ENCODE measurements at regions not wholly inside any gene's neighbourhood (a gene's known extent, or its start where the extent isn't known, plus 50 kb on each side); places are given as distances from the start of the nearest gene placed in this dataset.

DNA sequence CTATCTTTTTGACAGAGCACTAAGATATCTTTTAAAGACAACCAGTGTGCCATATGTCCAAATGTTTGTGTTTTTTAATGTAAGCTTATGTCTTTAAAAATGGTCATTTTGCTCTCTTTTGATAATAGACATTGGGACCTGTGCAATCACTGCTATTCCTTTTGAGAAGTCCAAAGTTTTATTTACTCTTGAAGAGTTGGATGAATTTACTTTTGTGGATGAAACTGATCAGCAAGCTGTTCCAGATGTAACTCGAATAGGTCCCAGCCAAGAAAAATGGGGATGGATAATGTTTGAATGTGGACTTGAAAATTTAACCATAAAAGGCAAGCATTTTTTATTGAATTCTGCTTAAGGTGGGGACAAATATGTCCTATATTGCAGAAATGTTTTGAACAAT is 97.2 kb downstream of the BLTP1 start:
- no peak overlapping the region for H3K4me3 ChIP-seq (replicated peaks in 1 of 2; ENCODE audit: low read depth in 2 of 2, low read length in 2 of 2)
- no peak for TF ChIP-seq CTCF (IDR thresholded peaks at IDR 0.05; ENCODE audit: low read depth, low read length)
- DNase-seq (ENCODE audit: low read depth in 2 of 2), result no peak

DNA sequence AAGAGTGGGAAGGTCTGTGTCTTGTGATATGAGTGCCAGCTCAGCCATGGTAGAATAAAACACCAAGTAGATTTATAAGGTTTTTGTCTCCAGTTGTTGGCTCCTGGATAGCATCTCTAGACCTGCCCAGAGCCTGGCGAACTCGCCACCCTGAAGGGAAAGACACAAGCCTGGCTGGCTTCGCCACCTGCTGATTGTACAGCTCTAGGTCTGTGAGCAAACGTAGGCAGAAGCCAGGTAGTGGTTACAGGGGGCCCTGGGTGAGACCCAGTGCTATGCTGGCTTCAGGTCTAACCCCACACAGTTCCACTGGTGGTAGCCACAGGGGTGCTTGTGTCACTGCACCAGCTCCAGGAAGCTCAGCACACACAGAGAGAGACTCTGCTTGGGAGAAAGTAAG is 100.5 kb downstream of the BLTP1 start:
- no peak for DNase-seq (ENCODE audit: low read depth in 2 of 2)
- TF ChIP-seq CTCF (IDR thresholded peaks at IDR 0.05; ENCODE audit: low read depth, low read length), result no peak
- no peak overlapping the region for H3K4me3 ChIP-seq (replicated peaks in 1 of 2; ENCODE audit: low read depth in 2 of 2, low read length in 2 of 2)

- no peak for TF ChIP-seq CTCF (IDR thresholded peaks at IDR 0.05; ENCODE audit: low read depth, low read length)
- no peak overlapping the region for H3K4me3 ChIP-seq (replicated peaks in 1 of 2; ENCODE audit: low read depth in 2 of 2, low read length in 2 of 2)
- no peak for DNase-seq (ENCODE audit: low read depth in 2 of 2)
These were observed 107.7 kb downstream of the BLTP1 start for GRCh38 chr4:122259849-122260248.

DNA sequence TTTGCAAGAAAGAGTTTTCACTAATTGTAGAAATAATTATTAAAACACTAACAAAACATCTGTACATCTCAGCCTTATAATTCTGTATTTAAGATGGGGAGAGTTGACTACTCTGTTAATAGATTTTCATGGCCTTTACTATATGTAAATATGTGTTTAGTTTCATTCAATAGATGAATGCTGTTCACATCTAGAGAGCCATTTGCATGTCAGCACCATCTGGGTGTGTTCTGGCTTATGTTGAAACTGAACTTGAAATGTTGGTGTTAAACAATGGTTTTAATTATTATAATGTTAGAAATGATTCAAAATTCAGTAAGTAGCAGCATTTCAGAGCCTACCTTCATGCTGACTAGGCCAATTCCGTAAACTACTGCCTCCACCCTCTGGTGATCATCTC is 102.5 kb upstream of the ADAD1 start:
- DNase-seq (ENCODE audit: low read depth in 2 of 2), result no peak
- TF ChIP-seq CTCF (IDR thresholded peaks at IDR 0.05; ENCODE audit: low read depth, low read length), result no peak
- H3K4me3 ChIP-seq (replicated peaks in 1 of 2; ENCODE audit: low read depth in 2 of 2, low read length in 2 of 2), result no peak overlapping the region

DNA sequence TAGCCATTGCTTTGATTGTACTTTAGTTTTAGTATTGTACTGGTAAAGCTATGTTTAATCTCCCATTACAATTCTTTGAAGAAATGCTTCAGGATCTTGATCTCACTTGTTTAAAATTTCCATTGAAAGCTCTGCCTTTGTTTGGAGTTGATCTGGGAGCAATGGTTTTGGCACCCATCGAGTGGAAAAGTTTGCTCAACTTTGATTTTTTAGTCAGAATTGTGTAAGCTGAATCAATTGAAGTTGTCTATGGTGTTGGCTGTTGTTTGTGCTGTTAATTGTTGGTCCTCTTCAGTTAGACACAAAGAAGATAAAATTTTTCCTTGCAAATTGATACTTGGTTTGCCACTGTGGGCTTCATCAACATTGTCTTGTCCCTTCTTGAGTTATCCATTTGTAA is 99.8 kb upstream of the ADAD1 start:
- no peak overlapping the region for H3K4me3 ChIP-seq (replicated peaks in 1 of 2; ENCODE audit: low read depth in 2 of 2, low read length in 2 of 2)
- no peak for TF ChIP-seq CTCF (IDR thresholded peaks at IDR 0.05; ENCODE audit: low read depth, low read length)
- DNase-seq (ENCODE audit: low read depth in 2 of 2), result no peak

DNA sequence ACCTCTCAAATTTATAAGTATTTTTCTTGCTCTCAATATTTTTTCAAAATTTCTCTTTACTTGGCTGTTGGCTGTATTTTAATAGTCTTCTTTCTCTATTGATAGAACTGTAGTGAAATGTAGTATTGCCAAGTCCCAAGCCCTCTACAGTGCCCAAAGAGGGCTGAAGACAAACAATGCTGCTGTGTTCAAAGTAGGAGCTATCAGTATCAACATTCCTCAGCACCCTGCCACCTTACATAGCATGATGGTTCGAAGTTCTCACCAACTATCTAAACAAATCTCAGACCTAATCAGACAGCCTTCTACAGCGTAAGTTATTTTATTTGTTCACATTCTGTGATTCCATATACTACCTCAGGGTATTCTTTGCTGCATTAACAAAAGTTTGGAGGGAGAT is 99.1 kb upstream of the ADAD1 start:
- TF ChIP-seq CTCF (IDR thresholded peaks at IDR 0.05; ENCODE audit: low read depth, low read length), result no peak
- no peak for DNase-seq (ENCODE audit: low read depth in 2 of 2)
- H3K4me3 ChIP-seq (replicated peaks in 1 of 2; ENCODE audit: low read depth in 2 of 2, low read length in 2 of 2), result no peak overlapping the region

GRCh38 chr4:122285285-122285684 is 93.5 kb upstream of the ADAD1 start:
- no peak for TF ChIP-seq CTCF (IDR thresholded peaks at IDR 0.05; ENCODE audit: low read depth, low read length)
- DNase-seq (ENCODE audit: low read depth in 2 of 2), result peak in 1 of 2 donors; percentile 31

More at GRCh38 chr4:122285285-122285684, 93.5 kb upstream of the ADAD1 start:
- H3K4me3 ChIP-seq (replicated peaks in 1 of 2; ENCODE audit: low read depth in 2 of 2, low read length in 2 of 2), result no peak overlapping the region

Data from cardiac fibroblast (primary cell).